HL-60 (cell line): ENCODE measurements at regions not wholly inside any gene's neighbourhood (a gene's known extent, or its start where the extent isn't known, plus 50 kb on each side); places are given as distances from the start of the nearest gene placed in this dataset.

Experiments used
- DNase-seq, 2 experiments: peaks; one replicate each; pipeline ENCODE4 v3.0.0-alpha.2; 2010 to 2020; ENCODE audit warnings: low read depth in 1 of 2, low spot score in 1 of 2
- H3K27ac ChIP-seq: fragments of 250-450 bp; sonication (Bioruptor Pico); replicated peaks from 2 replicates; pipeline ENCODE4 v1.5.1; 2020; ENCODE audit warnings: mild to moderate bottlenecking, moderate library complexity
- H3K27me3 ChIP-seq: fragments of 250-450 bp; sonication (Bioruptor Pico); 2 replicates; pipeline ENCODE4 v1.5.1; 2021; ENCODE audit warnings: mild to moderate bottlenecking, moderate library complexity; ENCODE audit not compliant: insufficient read depth, poor library complexity, severe bottlenecking
- H3K4me3 ChIP-seq: replicated peaks from 2 replicates; pipeline ENCODE4 v1.5.1; 2011; ENCODE audit warnings: mild to moderate bottlenecking, control low read depth, low read length; ENCODE audit not compliant: insufficient read depth
- CTCF ChIP-seq: IDR thresholded peaks from one replicate; pipeline ENCODE4 v1.5.1; 2011; ENCODE audit warnings: low read length, control low read depth, inconsistent platforms; ENCODE audit not compliant: insufficient read depth
- GABPA ChIP-seq: IDR thresholded peaks from 2 replicates; pipeline ENCODE4 v1.6.1; 2012; ENCODE audit warnings: low read depth
- POLR2AphosphoS5 ChIP-seq: IDR thresholded peaks from 2 replicates; pipeline ENCODE4 v1.6.1; 2012; ENCODE audit warnings: low read depth
- REST ChIP-seq: IDR thresholded peaks from 2 replicates; pipeline ENCODE4 v1.6.1; 2012; ENCODE audit warnings: low read depth; ENCODE audit not compliant: insufficient replicate concordance
- SPI1 ChIP-seq: IDR thresholded peaks from 2 replicates; pipeline ENCODE4 v1.6.1; 2012; ENCODE audit warnings: low read depth, mild to moderate bottlenecking, borderline replicate concordance

GRCh38 chr15:66879531-66880368, 177.7 kb downstream of the SMAD6 start:
- DNase-seq = no peak
- no peak for TF ChIP-seq GABPA
- TF ChIP-seq REST = no peak
- TF ChIP-seq POLR2AphosphoS5 = no peak
- TF ChIP-seq CTCF = no peak
- no peak for TF ChIP-seq SPI1
- Histone ChIP-seq H3K27me3 (no peaks in the 10 kb centered on the region), H3K27ac (no peak overlapping the region), H3K4me3 (no peak overlapping the region)

GRCh38 chr15:66880380-66881155, 178.5 kb downstream of the SMAD6 start:
- Histone ChIP-seq H3K27me3 (no peaks in the 10 kb centered on the region), H3K4me3 (no peak overlapping the region), H3K27ac (no peak overlapping the region)
- no peak for DNase-seq
- TF ChIP-seq GABPA (no peak), SPI1 (no peak), CTCF (no peak), REST (no peak), POLR2AphosphoS5 (no peak)

DNA sequence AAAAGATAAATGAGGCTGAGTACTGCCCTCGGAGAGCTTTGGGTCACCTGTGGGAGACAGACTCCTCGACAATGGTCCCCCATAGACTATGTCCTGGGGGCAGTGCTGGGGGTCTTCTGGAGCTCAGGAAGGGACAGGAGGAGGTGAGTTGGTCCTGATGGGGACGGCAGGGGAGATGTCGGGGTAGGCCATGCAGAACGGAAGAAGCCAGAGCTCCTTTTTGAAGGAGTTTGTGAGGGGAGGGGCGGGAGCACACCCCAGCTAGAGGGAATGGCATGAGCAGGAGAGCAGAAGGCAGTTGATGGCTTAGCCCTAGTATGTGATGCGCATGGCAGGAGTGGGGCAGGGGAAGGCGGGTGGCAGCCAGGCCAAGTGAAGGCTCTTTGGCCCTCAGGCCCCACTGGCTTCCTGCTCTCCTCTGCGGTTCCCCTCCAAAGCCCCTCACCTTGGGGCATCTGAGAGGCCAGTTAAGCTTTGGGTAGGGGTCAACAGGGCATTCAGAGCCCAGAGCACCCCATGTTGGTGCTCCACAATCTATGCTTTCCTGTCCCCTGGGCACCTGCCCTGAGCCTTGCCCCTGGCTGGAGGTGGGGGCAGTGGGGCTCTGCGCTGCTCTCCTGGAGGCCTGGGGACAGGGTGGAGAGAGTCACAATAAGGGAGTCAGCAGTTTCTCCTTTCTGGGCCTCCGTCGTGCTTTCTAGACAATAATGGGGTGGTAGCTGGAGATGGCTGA, 179.3 kb downstream of the SMAD6 start:
- Histone ChIP-seq H3K4me3 (no peak overlapping the region), H3K27ac (no peak overlapping the region), H3K27me3 (no peaks in the 10 kb centered on the region)
- DNase-seq = no peak
- TF ChIP-seq REST (no peak), POLR2AphosphoS5 (no peak), SPI1 (no peak), CTCF (no peak), GABPA (no peak)
